PC-9 (cell line): ENCODE measurements at regions not wholly inside any gene's neighbourhood (a gene's known extent, or its start where the extent isn't known, plus 50 kb on each side); places are given as distances from the start of the nearest gene placed in this dataset.
"Not testable (repeated sequence)": the region's sequence is repeated elsewhere in the genome, so short reads cannot be mapped to it uniquely, and the experiment has no call there.

ENCODE experiments used
- BruUV-seq: library from RNA; stranded (reverse); fragments of 400-500 nt; replicated peaks from 2 replicates; lab custom pipeline; 2021; lab: Mats Ljungman, UMichigan
- CTCF ChIA-PET: fragments of 300-600 bp; sonication (Branson Sonifier 250); formaldehyde crosslinking; loops from one replicate; lab custom pipeline; 2022; ENCODE audit warnings: antibody characterized with exemption; lab: Charles Lee
- POLR2A ChIA-PET: fragments of 300-600 bp; sonication (Branson Sonifier 250); formaldehyde crosslinking; loops from one replicate; lab custom pipeline; 2022; ENCODE audit warnings: antibody characterized with exemption; ENCODE audit not compliant: unreplicated experiment; lab: Charles Lee
- DNase-seq, 2 experiments: peaks; one replicate each; pipeline versions ENCODE4 v3.0.0 to v3.0.0-alpha.2; 2015 to 2022; ENCODE audit warnings: mixed read lengths in 1 of 2
- H2AFZ ChIP-seq: fragments of 200-600 bp; sonication (generic); 2 replicates; pipeline ENCODE4 v1.8.1; 2017; ENCODE audit warnings: antibody characterized with exemption
- H3F3A ChIP-seq: fragments of 200-600 bp; sonication (generic); 2 replicates; pipeline ENCODE4 v1.8.1; 2017; ENCODE audit warnings: antibody characterized with exemption, mild to moderate bottlenecking, low read depth; ENCODE audit not compliant: insufficient read depth
- H3K27ac ChIP-seq: fragments of 200-600 bp; sonication (generic); 2 replicates; pipeline ENCODE4 v1.6.1; 2016; ENCODE audit warnings: mixed run types
- H3K27me3 ChIP-seq: fragments of 200-600 bp; sonication (generic); 2 replicates; pipeline ENCODE4 v1.6.1; 2016; ENCODE audit warnings: low read depth, mixed run types; ENCODE audit not compliant: insufficient read depth
- H3K36me3 ChIP-seq: fragments of 200-600 bp; sonication (generic); 2 replicates; pipeline ENCODE4 v1.6.1; 2016; ENCODE audit warnings: low read depth, mixed run types
- H3K4me1 ChIP-seq: fragments of 200-600 bp; sonication (generic); replicated peaks from 2 replicates; pipeline ENCODE4 v1.6.1; 2016; ENCODE audit warnings: mixed run types; ENCODE audit not compliant: insufficient read depth
- H3K4me2 ChIP-seq: fragments of 200-600 bp; sonication (generic); 2 replicates; pipeline ENCODE4 v1.6.1; 2017; ENCODE audit warnings: mixed run types
- H3K4me3 ChIP-seq: fragments of 200-600 bp; sonication (generic); 2 replicates; pipeline ENCODE4 v1.6.1; 2016; ENCODE audit warnings: mixed run types
- H3K79me2 ChIP-seq: fragments of 200-600 bp; sonication (generic); 2 replicates; pipeline ENCODE4 v1.6.1; 2017; ENCODE audit warnings: low read depth, mixed run types
- H3K9me2 ChIP-seq: fragments of 200-600 bp; sonication (generic); 2 replicates; pipeline ENCODE4 v1.8.1; 2017; ENCODE audit warnings: mild to moderate bottlenecking; ENCODE audit not compliant: insufficient read depth
- H3K9me3 ChIP-seq: fragments of 200-600 bp; sonication (generic); 2 replicates; pipeline ENCODE4 v1.8.1; 2016; ENCODE audit warnings: low read depth; ENCODE audit not compliant: insufficient read depth
- H4K20me1 ChIP-seq: fragments of 200-600 bp; sonication (generic); 2 replicates; pipeline ENCODE4 v1.8.1; 2017; ENCODE audit not compliant: insufficient read depth
- CTCF ChIP-seq: fragments of 200-600 bp; sonication (generic); conservative IDR thresholded peaks from 2 replicates; pipeline ENCODE4 v1.6.1; 2017; ENCODE audit warnings: mixed run types, antibody characterized with exemption, mild to moderate bottlenecking, moderate library complexity
- EZH2 ChIP-seq: fragments of 200-600 bp; sonication (generic); IDR thresholded peaks from 2 replicates; pipeline ENCODE4 v1.8.0; 2017; ENCODE audit warnings: antibody characterized with exemption, low read depth
- intact Hi-C: fragments of 100-400 bp; cut with micrococcal nuclease; formaldehyde crosslinking; loops from one replicate; pipeline ENCODE4 v1.10.0; 2022; ENCODE audit not compliant: unreplicated experiment

- no TSS peak for BruUV-seq
- H3K4me3 ChIP-seq, result no peak overlapping the region
- ChIA-PET CTCF (interaction anchor here (0.6 kb wide), 1 partner anchor 128 kb away, joined by 8 read pairs; no protein-coding TSS in a partner anchor), POLR2A (no interaction called here)
- no peaks in the 10 kb centered on the region for H3K4me1 ChIP-seq
- no peak for DNase-seq
- no peaks in the 10 kb centered on the region for H3K9me2 ChIP-seq
- no peak overlapping the region for H2AFZ ChIP-seq
- no peaks in the 10 kb centered on the region for H3K27me3 ChIP-seq
- H3K9me3 ChIP-seq, result no peaks in the 10 kb centered on the region
- intact Hi-C loops, result no loop called here
- TF ChIP-seq EZH2 (no peak), CTCF (no peak)
- no peaks in the 10 kb centered on the region for H3K79me2 ChIP-seq
- no peaks in the 10 kb centered on the region for H4K20me1 ChIP-seq
- no peak overlapping the region for H3K4me2 ChIP-seq
- H3F3A ChIP-seq, result no peaks in the 10 kb centered on the region
- H3K36me3 ChIP-seq, result no peaks in the 10 kb centered on the region
- H3K27ac ChIP-seq, result no peak overlapping the region
These were observed 95.4 kb upstream of the ADAMTS9 start for GRCh38 chr3:64783200-64783599.

GRCh38 chr3:64780923-64781322 is 93.1 kb upstream of the ADAMTS9 start:
- CTCF ChIA-PET, POLR2A ChIA-PET, DNase-seq, H3K4me1 ChIP-seq, H3K4me3 ChIP-seq, intact Hi-C loops, H3K79me2 ChIP-seq, H3F3A ChIP-seq, H2AFZ ChIP-seq, H3K9me3 ChIP-seq, H3K27ac ChIP-seq, BruUV-seq, H3K9me2 ChIP-seq, H4K20me1 ChIP-seq, H3K4me2 ChIP-seq, H3K27me3 ChIP-seq, H3K36me3 ChIP-seq: not testable (repeated sequence)

- no peaks in the 10 kb centered on the region for H3K36me3 ChIP-seq
- H2AFZ ChIP-seq, result no peak overlapping the region
- H4K20me1 ChIP-seq, result no peaks in the 10 kb centered on the region
- H3F3A ChIP-seq, result no peaks in the 10 kb centered on the region
- H3K9me3 ChIP-seq, result no peaks in the 10 kb centered on the region
- no peaks in the 10 kb centered on the region for H3K9me2 ChIP-seq
- no peak overlapping the region for H3K4me2 ChIP-seq
- H3K79me2 ChIP-seq, result no peaks in the 10 kb centered on the region
- TF ChIP-seq CTCF, result no peak
- no peak for TF ChIP-seq EZH2
- ChIA-PET POLR2A (no interaction called here), CTCF (no interaction called here)
- intact Hi-C loops, result no loop called here
- H3K27me3 ChIP-seq, result no peaks in the 10 kb centered on the region
- no peak overlapping the region for H3K27ac ChIP-seq
- no peaks in the 10 kb centered on the region for H3K4me1 ChIP-seq
- no peak for DNase-seq
- BruUV-seq, result no TSS peak
- H3K4me3 ChIP-seq, result no peak overlapping the region
These were observed 85.3 kb upstream of the ADAMTS9 start for GRCh38 chr3:64773137-64773536.

GRCh38 chr3:64766440-64766839 is 78.6 kb upstream of the ADAMTS9 start:
- H3K9me2 ChIP-seq, result no peaks in the 10 kb centered on the region
- no peak overlapping the region for H3K27ac ChIP-seq
- no peaks in the 10 kb centered on the region for H3F3A ChIP-seq
- no peaks in the 10 kb centered on the region for H3K9me3 ChIP-seq
- H3K4me3 ChIP-seq, result no peak overlapping the region
- H3K36me3 ChIP-seq, result no peaks in the 10 kb centered on the region
- DNase-seq, result no peak
- no peaks in the 10 kb centered on the region for H3K79me2 ChIP-seq
- no peaks in the 10 kb centered on the region for H3K4me1 ChIP-seq
- POLR2A ChIA-PET, result no interaction called here
- no TSS peak for BruUV-seq
- H2AFZ ChIP-seq, result no peak overlapping the region
- CTCF ChIA-PET, result interaction anchor here (0.6 kb wide), 2 partner anchors 51 to 451 kb away, joined by 3 read pairs; no protein-coding TSS in a partner anchor
- H4K20me1 ChIP-seq, result no peaks in the 10 kb centered on the region
- no peak overlapping the region for H3K4me2 ChIP-seq
- TF ChIP-seq CTCF, result no peak
- TF ChIP-seq EZH2, result no peak
- intact Hi-C loops, result no loop called here
- no peaks in the 10 kb centered on the region for H3K27me3 ChIP-seq
